ENCODE measurements at regions not wholly inside any gene's neighbourhood (a gene's known extent, or its start where the extent isn't known, plus 50 kb on each side); places are given as distances from the start of the nearest gene placed in this dataset.

- TF ChIP-seq CTCF (conservative IDR thresholded peaks at IDR 0.05; ENCODE audit: low read depth in 2 of 2) = no peak
These were observed 608.7 kb upstream of the PLXNA2 start (continued) for GRCh38 chr1:208852911-208853310.

- Histone ChIP-seq H3K4me1 (ENCODE audit: insufficient read depth) (no peaks in the 10 kb centered on the region), H3K27ac (ENCODE audit: low read depth) (no peak overlapping the region), H4K20me1 (replicated peaks; ENCODE audit: insufficient read depth) (no peaks in the 10 kb centered on the region), H3K27me3 (ENCODE audit: insufficient read depth) (no peaks in the 10 kb centered on the region), H2AFZ (peak overlapping the region; percentile 59; the same call in 1 of the 2 replicates), H3F3A (replicated peaks; ENCODE audit: low read depth) (no peaks in the 10 kb centered on the region), H3K79me2 (replicated peaks; ENCODE audit: insufficient read depth) (no peaks in the 10 kb centered on the region), H3K4me2 (no peak overlapping the region), H3K9me2 (ENCODE audit: insufficient read depth) (peaks cover 3% of the 10 kb centered on the region; the same call in 1 of the 2 replicates), H3K4me3 (no peak overlapping the region), H3K36me3 (ENCODE audit: insufficient read depth) (no peaks in the 10 kb centered on the region)
- Mint-ChIP-seq H3K4me3 (no peak overlapping the region), H3K4me1 (no peaks in the 10 kb centered on the region), H3K27ac (no peak overlapping the region), H3K27me3 (ENCODE audit: insufficient read depth, low read depth, poor library complexity) (no peaks in the 10 kb centered on the region), H3K9me3 (no peaks in the 10 kb centered on the region; the same call in 2 of the 3 replicates), H3K36me3 (ENCODE audit: low read depth) (no peaks in the 10 kb centered on the region)
- no peak for DNase-seq (ENCODE audit: low spot score)
- ATAC-seq = no peak
- TF ChIP-seq EZH2phosphoT487 (IDR thresholded peaks at IDR 0.05; ENCODE audit: unreplicated experiment) (no peak), STAT1 (IDR thresholded peaks at IDR 0.05; ENCODE audit: unreplicated experiment) (no peak), ETS1 (IDR thresholded peaks at IDR 0.05) (no peak), CREB1 (CRISPR knock-in tag; IDR thresholded peaks at IDR 0.05; ENCODE audit: low read depth) (no peak), ZNF331 (CRISPR knock-in tag; IDR thresholded peaks at IDR 0.05; ENCODE audit: low read depth) (no peak), REST (IDR thresholded peaks at IDR 0.05; ENCODE audit: unreplicated experiment) (no peak), ZNF114 (CRISPR knock-in tag; IDR thresholded peaks at IDR 0.05) (no peak), NANOG (IDR thresholded peaks at IDR 0.05; ENCODE audit: borderline replicate concordance) (no peak), POLR2AphosphoS5 (IDR thresholded peaks at IDR 0.05; ENCODE audit: low read depth) (no peak), EZH2 (IDR thresholded peaks at IDR 0.05; ENCODE audit: low read depth, unreplicated experiment) (no peak), CTCF (conservative IDR thresholded peaks at IDR 0.05; ENCODE audit: low read depth in 2 of 2) (no peak)
These were observed 611.2 kb upstream of the PLXNA2 start for GRCh38 chr1:208855403-208855802.

All from GM23338 (cell line).